Fibroblast of skin of left quadriceps (primary cell): ENCODE measurements at regions not wholly inside any gene's neighbourhood (a gene's known extent, or its start where the extent isn't known, plus 50 kb on each side); places are given as distances from the start of the nearest gene placed in this dataset.
"Not testable (repeated sequence)": the region's sequence is repeated elsewhere in the genome, so short reads cannot be mapped to it uniquely, and the experiment has no call there.

ENCODE experiments used
- DNase-seq, 2 experiments: peaks; one replicate each; pipeline ENCODE4 v3.0.0-alpha.2; 2013; ENCODE audit warnings: low read depth in 2 of 2

DNA sequence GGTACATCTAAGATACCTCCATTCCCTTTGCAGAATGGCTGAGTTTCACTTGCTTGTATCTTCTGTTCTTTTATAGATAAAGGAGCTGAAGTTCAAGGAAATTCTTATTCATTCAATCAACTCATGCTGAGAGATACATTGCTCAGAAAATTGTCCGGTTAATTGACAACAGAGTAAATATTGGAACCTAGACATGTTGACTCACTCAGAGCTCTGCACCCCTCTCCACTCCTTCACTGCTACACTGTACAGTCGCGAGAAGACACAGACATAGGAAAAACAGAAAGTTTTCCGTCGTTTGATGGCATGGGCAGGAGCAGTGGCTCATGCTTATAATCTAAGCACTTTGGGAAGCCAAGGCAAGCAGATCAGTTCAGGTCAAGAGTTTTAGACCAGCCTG, 690.5 kb upstream of the SOX9 start:
- DNase-seq: no peak

DNA sequence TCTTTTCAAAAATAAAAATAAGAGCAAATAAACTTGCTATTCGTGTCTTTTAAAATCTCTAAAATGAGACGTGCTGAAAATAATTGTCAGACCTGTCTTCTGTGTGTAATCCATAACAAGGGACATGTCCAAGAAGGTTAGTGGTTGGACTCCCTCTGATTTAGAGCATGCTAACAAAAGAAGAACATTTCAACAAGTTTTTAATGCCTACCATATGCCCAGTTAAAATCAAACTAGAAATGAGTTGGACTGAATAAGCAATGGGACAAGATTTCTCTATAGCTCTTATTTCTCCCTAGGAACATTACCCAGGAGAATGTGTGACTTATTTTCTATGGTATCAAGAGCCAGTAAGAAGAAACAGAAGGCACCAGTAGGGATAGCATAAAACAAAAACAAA, 689.7 kb upstream of the SOX9 start:
- DNase-seq: no peak

DNA sequence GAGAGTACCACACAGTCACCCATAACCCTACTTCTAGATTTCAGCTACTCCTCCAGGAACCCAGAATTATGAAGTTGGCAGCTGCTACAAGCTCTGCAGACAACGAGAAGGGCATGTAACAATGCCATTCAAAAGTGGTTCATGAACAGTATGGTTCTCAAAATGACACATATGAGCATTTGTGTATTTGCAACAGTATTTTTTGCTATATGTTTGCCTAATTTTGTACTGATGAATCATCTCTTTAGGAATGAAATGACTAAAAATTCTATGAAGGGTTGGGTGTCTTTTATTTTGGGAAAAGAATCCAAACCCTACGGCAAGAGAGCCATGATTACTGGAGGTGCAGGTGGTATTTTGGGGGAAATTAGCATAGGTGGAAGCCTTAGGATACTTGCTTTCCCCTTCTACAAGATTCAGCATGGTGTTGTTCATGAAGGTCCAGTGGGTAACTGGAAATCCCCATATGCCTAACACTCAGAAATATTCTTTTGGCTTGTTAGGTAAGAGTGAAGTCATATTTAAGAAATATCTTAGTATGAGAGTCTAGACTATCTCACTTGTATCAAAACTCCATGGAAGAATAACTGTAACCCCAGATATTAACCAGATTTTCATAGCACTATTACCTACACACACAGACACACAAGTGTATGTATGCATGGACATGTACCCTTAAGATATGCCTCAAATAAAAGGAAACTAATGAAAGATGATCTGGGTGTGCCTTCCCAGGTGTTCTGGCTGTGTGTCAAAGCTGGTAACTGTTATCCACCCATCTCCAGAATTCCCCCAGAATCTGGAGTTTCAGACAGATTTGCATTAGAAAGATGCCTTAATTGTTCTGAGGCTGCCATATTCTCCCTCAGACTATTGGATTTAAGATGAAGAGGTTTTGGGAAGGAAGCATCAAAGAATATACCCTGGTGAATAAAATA, 688.2 kb upstream of the SOX9 start:
- DNase-seq: no peak

DNA sequence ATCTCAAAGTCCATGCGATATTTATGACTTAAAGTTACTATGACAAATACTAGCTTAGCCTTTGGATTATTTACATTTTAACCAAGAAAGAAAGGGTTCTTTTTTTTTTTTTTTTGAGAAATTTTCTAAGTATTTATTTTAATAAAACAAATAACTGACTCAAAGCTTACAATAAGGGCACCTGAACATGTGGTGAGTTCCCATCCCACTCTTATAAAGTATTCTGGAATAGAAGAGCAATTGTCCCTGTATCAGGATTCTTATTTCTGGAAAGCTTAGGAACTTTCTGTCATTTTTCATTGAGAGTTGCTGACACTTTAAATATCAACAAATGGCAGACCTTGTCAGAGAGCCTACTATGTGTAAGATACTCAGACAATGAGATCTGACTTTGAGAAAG, 686.1 kb upstream of the SOX9 start:
- DNase-seq: no peak

DNA sequence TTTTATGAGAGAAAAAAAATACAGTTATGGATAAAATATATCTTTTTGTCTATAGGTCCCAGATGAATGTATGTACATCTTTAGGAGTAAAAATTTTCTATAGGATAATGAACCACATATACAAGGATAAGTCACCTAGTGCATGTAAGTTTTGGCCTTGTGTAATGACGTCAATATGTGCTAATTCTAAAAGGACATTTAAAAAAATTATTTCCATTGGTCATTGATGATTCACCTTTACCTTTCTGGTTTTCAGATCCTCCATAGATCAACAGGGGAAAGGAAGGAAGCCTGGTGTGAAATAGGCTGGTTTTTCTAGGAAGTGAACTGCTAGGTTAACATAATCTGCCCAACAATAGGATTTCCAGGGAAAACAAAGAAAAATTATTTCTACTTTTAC, 684.3 kb upstream of the SOX9 start:
- DNase-seq: no peak

DNA sequence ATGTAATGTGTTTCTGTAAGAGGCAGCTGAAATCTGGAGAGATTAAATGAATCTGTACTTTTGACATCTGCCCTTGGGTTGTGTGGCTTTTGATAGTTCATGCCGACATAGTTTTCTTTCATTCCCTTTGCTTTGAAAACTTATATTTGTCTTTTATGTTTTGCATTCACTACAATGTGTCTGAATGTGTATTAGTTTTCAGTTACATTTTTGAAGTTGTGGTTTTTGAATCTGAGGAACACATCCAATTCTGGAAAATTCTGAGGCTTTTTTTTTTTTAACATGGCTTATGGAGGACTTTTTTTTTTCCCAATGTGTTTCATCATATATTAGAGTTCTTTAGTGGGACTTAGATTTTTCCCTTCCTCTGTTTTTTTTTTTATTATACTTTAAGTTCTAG, 683.7 kb upstream of the SOX9 start:
- DNase-seq: no peak

DNA sequence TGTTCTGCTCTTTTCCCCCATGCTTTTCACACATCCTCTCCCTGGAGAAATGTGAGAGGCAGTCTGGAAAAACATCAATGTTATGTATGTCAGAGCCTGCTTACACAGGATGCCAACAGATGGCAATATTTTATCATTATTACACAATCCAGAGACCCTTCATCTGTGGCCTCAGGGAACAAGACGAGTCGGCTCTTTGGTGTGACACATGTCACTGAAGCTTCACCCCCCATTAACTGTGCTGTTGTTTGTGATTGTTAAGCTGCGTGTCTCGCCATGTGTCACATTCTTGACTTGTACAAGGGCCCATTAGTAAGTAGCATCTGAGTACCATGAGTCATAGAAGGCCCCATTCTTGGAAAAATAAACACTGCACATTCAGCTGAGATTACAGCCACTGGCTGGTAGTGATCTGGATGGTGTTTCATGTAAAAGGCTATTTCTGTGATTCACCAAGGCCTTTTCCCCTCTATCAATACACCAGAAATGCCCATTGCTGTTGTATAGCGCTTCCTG, 682.1 kb upstream of the SOX9 start:
- peak; percentile 74 to 75 for DNase-seq

DNA sequence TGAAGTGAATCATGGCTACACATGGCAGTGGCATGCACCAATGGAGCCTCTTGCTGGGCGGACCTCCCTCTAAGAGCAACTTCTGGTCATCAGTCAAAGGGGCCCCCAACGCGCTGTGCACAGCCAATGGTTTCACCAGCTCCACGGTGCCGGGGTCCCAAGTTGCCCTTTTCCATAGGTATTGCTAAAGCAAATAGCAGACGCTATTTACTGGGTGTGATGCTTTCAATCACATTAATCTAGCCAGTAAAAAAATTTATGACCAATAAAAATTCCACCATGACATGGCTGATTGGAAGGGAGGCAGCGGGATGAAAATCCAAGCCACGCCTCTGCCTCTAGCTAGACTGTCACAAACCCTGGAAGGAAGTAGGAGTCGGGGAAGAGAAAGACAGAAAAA, 680.3 kb upstream of the SOX9 start:
- no peak for DNase-seq

DNA sequence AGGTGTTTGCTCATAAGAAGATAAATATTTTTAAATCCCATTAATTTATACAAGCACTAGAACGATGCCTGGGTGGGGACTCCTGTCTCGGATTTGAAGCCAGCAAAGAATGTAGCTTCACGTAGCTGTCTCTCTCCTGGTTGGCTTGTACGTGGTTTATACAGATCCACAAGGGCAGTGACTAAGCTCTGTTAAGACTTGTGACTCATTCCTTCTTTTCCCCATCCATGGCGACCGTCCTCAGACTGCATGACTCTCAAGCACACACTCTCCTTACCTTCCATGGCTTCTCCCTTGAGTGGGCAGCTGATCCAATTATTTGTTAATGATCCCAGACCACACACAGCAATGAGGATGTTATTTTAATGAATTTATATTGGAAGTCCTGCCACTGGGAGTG, 679.7 kb upstream of the SOX9 start:
- DNase-seq: peak; percentile 49 to 58

DNA sequence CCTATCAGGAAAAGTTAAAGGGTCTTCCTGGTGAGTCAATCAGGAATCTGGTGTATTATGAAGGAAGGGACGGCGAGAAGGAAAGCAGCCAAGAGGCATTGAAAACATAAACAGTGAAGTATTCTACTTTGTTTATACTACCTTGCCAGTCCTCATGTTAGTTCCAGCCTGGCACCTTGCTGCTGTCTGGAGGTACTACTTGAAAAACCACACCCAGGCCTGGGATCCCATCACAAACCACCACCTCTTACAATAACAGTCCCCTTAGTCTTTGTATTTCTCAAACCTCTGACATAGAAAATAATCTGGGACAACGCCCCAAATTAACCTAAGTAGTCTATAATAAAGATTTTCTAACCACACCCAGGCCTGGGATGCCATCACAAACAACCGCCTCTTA, 676.7 kb upstream of the SOX9 start:
- DNase-seq: no peak

DNA sequence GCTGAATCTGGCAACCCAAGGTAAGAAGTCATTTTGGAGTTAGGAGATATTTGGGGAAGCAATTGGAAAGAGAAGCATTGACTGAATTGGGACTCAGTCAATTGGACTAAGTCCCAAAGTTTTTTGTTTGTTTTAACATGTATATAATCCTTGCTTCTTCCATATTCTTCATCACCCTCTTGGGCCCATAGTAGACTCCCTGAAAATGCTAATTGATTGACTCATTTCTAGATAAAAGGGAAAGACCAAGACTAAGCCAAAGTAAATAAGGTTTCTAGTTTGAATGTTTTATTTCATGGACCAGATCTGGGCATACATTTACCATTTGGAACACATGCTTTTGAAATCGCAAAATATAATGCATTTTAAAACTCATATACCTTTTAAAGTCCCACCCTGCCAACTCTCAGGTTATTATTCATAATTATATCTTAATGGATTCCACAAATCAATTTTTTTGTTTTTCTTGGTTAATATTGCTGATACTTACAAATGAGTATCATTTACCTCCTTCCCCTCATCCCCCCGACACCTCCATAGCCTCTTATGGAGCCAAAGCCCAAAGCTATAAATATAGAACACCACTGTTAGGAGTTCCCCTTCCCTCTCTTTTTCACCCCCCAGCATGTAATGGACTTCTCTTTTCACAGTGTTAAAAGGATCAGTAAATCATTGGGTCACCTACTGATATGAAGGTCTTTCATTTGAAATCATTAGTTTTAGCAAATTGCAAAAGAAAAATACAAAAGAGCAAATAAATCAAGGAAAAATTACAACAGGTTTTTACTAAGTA, 674.0 kb upstream of the SOX9 start:
- no peak for DNase-seq

DNA sequence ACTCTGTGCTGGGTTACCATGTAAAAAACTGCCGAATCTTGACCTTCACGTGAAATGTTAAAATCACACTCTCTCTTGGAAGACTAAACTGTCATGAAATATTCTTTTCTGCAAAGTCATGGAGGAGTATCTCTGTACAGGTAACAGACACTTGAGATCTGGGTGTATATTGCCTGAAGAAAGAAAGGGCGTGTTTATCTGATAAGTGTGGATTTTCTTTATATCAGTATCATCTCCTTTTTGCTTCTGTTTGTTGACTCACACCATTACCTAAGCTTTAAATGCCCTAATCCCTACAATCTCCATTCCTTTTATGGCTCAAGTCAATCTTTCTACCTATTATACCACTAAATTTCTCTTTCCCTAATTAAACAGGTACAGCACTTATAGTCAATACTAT, 673.2 kb upstream of the SOX9 start:
- DNase-seq: no peak

DNA sequence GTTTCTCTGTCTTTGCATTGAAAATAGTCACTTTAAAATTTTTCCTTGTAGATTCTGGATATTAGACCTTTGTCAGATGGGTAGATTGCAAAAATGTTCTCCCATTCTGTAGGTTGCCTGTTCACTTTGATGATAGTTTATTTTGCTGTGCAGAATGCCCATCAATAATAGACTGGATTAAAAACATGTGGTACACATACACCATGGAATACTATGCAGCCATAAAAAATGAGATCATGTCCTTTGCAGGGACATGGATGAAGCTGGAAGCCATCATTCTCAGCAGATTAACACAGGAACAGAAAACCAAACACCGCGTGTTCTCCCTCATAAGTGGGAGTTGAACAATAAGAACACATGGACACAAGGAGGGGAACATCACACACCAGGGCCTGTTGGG, 670.2 kb upstream of the SOX9 start:
- not testable (repeated sequence) for DNase-seq

DNA sequence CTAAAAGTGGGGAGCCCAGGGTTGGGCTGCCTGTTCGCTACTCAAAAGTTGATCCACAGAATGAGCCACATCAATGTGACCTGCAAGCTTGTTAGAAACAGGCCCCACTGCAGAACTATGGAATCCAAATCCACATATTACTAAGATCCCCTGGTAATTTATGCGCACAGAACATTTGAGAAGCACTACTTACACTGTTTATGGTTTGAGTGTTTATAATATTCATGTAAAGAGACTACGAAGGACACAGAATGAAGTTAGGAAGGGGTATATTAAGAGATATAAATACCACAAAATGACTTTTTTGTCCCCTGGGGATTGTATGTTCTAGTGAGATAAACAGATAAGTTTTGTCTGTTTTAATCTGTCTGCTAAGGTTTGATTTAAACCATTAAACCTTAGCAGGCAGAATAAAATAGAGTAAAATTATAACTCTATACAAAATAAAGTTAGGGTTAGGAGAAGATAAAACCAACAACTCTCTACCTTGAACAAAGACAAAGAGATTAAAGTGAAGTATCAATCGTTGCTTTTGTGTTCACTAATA, 666.9 kb upstream of the SOX9 start:
- no peak for DNase-seq

DNA sequence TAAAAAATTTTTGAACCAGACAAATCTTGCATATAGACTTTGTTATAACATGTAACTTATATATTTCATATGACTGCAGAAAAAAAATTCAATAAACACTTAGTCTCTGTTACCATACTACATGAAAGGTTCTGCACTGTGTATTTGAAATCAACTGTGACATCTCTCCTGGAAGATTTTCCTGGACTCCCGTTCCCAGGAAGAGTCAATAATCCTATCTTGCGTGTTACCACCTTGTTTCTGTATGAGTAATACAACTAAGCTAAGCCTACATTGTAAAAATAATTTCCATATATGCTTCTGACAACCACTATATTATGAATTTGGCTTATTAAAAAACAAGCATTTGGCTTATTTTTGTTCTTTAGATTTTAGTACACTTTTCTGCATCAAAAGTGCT, 665.6 kb upstream of the SOX9 start:
- no peak for DNase-seq

DNA sequence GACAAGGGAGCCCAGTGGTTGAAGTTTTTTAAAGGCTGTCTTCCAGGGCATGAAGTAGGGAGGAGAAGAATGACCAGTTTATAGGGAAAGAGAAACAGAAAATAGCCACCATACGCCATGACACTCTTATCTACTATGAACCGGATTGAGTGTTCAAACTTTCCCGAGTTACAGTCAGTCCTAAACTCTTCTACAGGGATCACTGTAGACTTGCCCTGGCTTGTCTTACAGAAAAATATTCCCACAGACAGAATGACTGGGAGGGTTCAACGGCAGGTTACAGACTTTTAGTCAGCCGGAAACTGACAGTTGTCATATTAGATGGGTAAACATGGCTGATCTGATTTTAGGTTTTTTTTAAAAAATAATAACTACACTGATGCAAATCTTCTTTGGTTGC, 662.5 kb upstream of the SOX9 start:
- no peak for DNase-seq

DNA sequence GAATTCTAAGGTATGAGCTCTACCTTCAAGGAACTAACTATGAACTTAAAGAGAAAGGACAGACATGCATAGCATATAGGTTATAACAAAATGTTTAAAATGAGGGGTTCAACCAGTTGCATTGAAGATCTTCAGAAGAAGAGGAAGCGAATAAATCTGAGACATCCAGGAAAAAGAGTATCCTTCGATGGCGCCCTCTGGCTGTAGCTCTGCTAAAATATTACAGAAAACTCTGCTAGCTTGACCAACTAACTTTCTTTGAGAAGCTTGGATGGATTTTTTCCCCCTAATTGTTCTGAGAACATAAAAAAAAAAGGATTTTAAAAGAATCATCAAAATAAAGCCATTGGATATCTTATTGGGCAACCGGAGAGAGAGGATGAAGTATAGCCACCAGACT, 659.9 kb upstream of the SOX9 start:
- DNase-seq: no peak

DNA sequence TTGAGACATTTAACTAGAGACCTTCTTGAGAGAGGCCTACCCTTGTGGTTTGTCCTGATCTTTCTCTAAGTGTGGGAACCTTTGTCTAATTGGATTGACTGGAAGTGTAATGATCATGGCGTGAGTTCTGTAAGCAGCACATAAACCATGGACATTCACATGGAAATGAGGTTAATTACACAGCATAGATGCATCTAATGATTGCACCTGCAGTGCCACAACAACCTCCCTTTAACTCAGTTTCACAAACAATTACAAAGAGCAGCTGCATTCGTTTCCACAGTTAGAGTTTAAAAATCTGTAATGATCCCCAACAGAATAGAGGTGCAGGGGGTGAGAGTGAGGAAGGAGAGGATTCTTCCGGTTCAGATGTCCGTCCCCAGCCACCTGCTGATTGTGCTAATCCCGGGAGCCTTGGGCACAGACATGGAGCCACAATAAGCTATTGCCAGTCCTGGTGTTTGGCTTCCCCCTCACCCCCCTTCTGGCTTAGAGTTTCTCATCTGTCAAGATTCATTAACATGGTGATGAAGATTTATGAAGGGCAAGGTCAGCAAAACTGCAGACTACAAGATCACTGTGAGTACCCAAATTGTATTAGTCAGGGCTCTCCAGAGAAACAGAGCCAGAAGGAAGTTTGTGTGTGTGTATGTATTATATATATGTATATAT, 659.2 kb upstream of the SOX9 start:
- no peak for DNase-seq

DNA sequence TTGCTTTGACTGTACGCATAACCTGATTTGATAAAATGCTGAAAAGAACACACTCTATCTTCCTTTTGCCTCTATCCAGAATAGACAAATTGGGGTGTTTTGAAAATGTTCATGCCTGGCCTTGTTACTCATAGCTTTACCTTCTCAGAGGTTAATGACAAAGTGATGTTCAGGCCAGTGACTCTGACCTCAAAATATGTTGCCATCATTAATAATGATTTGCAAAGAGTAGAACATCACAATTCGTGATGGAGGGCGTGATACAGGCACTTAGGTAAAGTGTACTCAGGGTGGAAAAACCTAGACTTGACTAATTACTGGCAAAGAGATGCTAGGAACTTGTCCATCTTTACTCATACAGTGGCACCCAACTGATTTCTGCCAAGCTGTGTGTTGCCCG, 656.6 kb upstream of the SOX9 start:
- no peak for DNase-seq

DNA sequence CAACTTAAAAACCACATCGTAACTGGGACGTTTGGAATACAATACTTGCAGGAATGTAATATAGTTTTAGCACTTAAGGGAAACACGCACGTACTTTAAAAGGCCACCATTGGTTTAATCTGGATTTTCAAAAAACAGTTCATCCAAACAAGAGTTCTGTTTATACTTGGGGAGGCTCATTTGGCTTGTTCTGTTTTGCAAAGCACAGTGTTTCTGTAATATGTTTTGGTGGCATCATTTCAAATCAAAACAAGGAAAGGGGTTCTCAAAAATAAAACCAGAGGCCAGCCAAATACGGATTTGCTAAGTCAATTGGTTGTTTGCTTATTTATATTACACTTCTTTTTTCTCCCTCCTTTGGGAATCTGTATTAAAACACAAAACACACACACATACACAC, 656.1 kb upstream of the SOX9 start:
- no peak for DNase-seq

DNA sequence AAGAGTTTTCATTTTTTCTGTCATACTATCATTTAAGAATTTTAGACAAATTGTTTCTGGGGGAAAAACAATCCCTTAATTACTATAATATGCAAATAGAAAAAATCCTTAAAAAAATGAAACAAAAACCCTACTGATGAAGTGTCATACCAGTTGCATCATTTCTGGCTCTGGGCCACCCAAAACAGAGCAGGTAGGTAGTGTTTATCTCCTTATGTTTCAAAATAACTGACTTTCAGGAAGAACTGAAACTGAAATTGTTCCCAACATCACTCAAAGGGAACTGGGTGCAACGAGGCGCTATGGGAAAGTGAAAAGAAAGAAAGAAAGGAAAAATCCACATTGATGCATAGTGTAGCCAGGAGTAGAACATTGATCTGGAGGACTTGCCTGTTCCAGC, 653.1 kb upstream of the SOX9 start:
- no peak for DNase-seq

DNA sequence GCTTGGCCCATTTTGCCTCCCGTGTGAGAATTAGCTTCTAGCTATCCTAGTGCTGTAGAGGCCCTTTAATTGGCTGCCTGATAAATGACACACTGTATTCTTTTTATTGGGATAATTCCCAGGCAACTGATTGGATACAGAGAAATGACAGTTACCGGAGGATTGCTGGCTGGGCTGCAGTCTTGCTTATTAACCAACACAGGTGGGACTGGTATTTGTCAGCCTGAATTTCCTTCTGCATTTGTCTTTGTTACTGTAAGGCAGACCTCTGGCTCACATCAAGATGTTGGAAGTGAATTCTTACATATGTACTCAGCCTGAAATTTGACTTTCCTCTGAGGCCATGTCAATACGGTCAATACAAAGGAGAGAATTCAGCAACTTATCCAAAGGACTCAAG, 650.8 kb upstream of the SOX9 start:
- DNase-seq: no peak
